GM23248 (cell line): ENCODE measurements at regions not wholly inside any gene's neighbourhood (a gene's known extent, or its start where the extent isn't known, plus 50 kb on each side); places are given as distances from the start of the nearest gene placed in this dataset.

Experiments
- DNase-seq: peaks from one replicate; pipeline ENCODE4 v3.0.0-alpha.2; 2015
- H2AFZ ChIP-seq: fragments of 200-600 bp; sonication (generic); 2 replicates; pipeline ENCODE4 v1.6.1; 2016; ENCODE audit warnings: antibody characterized with exemption
- H3F3A ChIP-seq: fragments of 200-600 bp; sonication (generic); 2 replicates; pipeline ENCODE4 v1.6.1; 2016; ENCODE audit warnings: mild to moderate bottlenecking, antibody characterized with exemption, mixed run types; ENCODE audit not compliant: insufficient read depth
- H3K27ac ChIP-seq: fragments of 200-600 bp; sonication (generic); 2 replicates; pipeline ENCODE4 v1.5.1; 2016; ENCODE audit warnings: mild to moderate bottlenecking
- H3K27me3 ChIP-seq: fragments of 200-600 bp; sonication (generic); replicated peaks from 2 replicates; pipeline ENCODE4 v1.6.1; 2016; ENCODE audit warnings: mild to moderate bottlenecking; ENCODE audit not compliant: insufficient read depth
- H3K36me3 ChIP-seq: fragments of 200-600 bp; sonication (generic); 2 replicates; pipeline ENCODE4 v1.6.1; 2016; ENCODE audit warnings: low read depth, mild to moderate bottlenecking
- H3K4me1 ChIP-seq: fragments of 200-600 bp; sonication (generic); 2 replicates; pipeline ENCODE4 v1.6.1; 2016; ENCODE audit warnings: mild to moderate bottlenecking; ENCODE audit not compliant: insufficient read depth
- H3K4me2 ChIP-seq: fragments of 200-600 bp; sonication (generic); one replicate; pipeline ENCODE4 v1.6.1; 2016; ENCODE audit warnings: mild to moderate bottlenecking; ENCODE audit not compliant: unreplicated experiment
- H3K4me3 ChIP-seq: fragments of 200-600 bp; sonication (generic); 2 replicates; pipeline ENCODE4 v1.5.1; 2016; ENCODE audit warnings: mild to moderate bottlenecking
- H3K79me2 ChIP-seq: fragments of 200-600 bp; sonication (generic); 2 replicates; pipeline ENCODE4 v1.6.1; 2016; ENCODE audit warnings: mild to moderate bottlenecking; ENCODE audit not compliant: insufficient read depth
- H3K9ac ChIP-seq: fragments of 200-600 bp; sonication (generic); 2 replicates; pipeline ENCODE4 v1.6.1; 2016; ENCODE audit warnings: mild to moderate bottlenecking
- H3K9me2 ChIP-seq: fragments of 200-600 bp; sonication (generic); 2 replicates; pipeline ENCODE4 v1.6.1; 2016; ENCODE audit warnings: mixed run types, mild to moderate bottlenecking, moderate library complexity; ENCODE audit not compliant: insufficient read depth
- H3K9me3 ChIP-seq: fragments of 200-600 bp; sonication (generic); one replicate; pipeline ENCODE4 v1.6.1; 2017; ENCODE audit warnings: low read depth
- H4K20me1 ChIP-seq: fragments of 200-600 bp; sonication (generic); 2 replicates; pipeline ENCODE4 v1.6.0; 2016; ENCODE audit not compliant: insufficient read depth
- EZH2 ChIP-seq: fragments of 200-600 bp; sonication (generic); IDR thresholded peaks from 2 replicates; pipeline ENCODE4 v1.6.1; 2018; ENCODE audit warnings: antibody characterized with exemption, mild to moderate bottlenecking; ENCODE audit not compliant: insufficient read depth, poor library complexity, severe bottlenecking
- EZH2phosphoT487 ChIP-seq: fragments of 200-600 bp; sonication (generic); IDR thresholded peaks from 2 replicates; pipeline ENCODE4 v1.6.1; 2018; ENCODE audit warnings: antibody characterized with exemption, moderate library complexity, mild to moderate bottlenecking, low read depth; ENCODE audit not compliant: insufficient read depth
- WGBS, 2 experiments: methylation state at CpG; one replicate each; pipeline ENCODE4 v1.1.6; 2015 to 2017; ENCODE audit warnings: low lambda C conversion rate in 2 of 2, low coverage in 1 of 2; ENCODE audit errors: missing lambda C conversion rate in 2 of 2; 5-methylcytosine and 5-hydroxymethylcytosine counted together
- in situ Hi-C: fragments of 300-500 bp; cut with MboI; formaldehyde crosslinking; loops from 2 replicates; pipeline ENCODE4 v1.15.0; 2020

GRCh38 chr18:40272630-40273231 is 1682.3 kb upstream of the PIK3C3 start:
- H3K36me3 ChIP-seq = no peaks in the 10 kb centered on the region
- 8 to 10% methylated on average over 4 of the region's 4 CpGs for WGBS, 2 experiments
- H3F3A ChIP-seq = no peaks in the 10 kb centered on the region
- no peaks in the 10 kb centered on the region for H3K27me3 ChIP-seq
- H4K20me1 ChIP-seq = no peaks in the 10 kb centered on the region
- H3K4me2 ChIP-seq = no peak overlapping the region
- in situ Hi-C loops = no loop called here
- TF ChIP-seq EZH2phosphoT487 = no peak
- TF ChIP-seq EZH2 = no peak
- H3K79me2 ChIP-seq = no peaks in the 10 kb centered on the region
- no peak overlapping the region for H3K9ac ChIP-seq
- no peak overlapping the region for H2AFZ ChIP-seq
- no peak for DNase-seq
- no peaks in the 10 kb centered on the region for H3K4me1 ChIP-seq
- no peak overlapping the region for H3K27ac ChIP-seq
- H3K9me3 ChIP-seq = no peaks in the 10 kb centered on the region
- no peak overlapping the region for H3K4me3 ChIP-seq
- no peaks in the 10 kb centered on the region for H3K9me2 ChIP-seq

- no peak overlapping the region for H3K4me3 ChIP-seq
- no peak for TF ChIP-seq EZH2phosphoT487
- no peak for TF ChIP-seq EZH2
- H3F3A ChIP-seq = no peaks in the 10 kb centered on the region
- no peaks in the 10 kb centered on the region for H3K36me3 ChIP-seq
- no peak for DNase-seq
- in situ Hi-C loops = no loop called here
- no peaks in the 10 kb centered on the region for H3K4me1 ChIP-seq
- no peaks in the 10 kb centered on the region for H4K20me1 ChIP-seq
- H3K79me2 ChIP-seq = no peaks in the 10 kb centered on the region
- WGBS, 2 experiments = 10 to 12% methylated on average over 6 of the region's 6 CpGs
- H3K9me3 ChIP-seq = no peaks in the 10 kb centered on the region
- H3K9ac ChIP-seq = no peak overlapping the region
- no peaks in the 10 kb centered on the region for H3K27me3 ChIP-seq
- no peak overlapping the region for H2AFZ ChIP-seq
- no peak overlapping the region for H3K4me2 ChIP-seq
- H3K27ac ChIP-seq = no peak overlapping the region
- H3K9me2 ChIP-seq = no peaks in the 10 kb centered on the region
Measured at GRCh38 chr18:40259115-40259835, 1695.8 kb upstream of the PIK3C3 start.

- Histone ChIP-seq H3K27me3 (no peaks in the 10 kb centered on the region), H3K79me2 (no peaks in the 10 kb centered on the region), H3K4me1 (no peaks in the 10 kb centered on the region), H3K9me2 (no peaks in the 10 kb centered on the region), H3K36me3 (no peaks in the 10 kb centered on the region), H3F3A (no peaks in the 10 kb centered on the region), H3K9ac (no peak overlapping the region), H2AFZ (no peak overlapping the region), H3K27ac (no peak overlapping the region), H3K9me3 (no peaks in the 10 kb centered on the region), H3K4me3 (no peak overlapping the region), H4K20me1 (no peaks in the 10 kb centered on the region), H3K4me2 (no peak overlapping the region)
- DNase-seq = no peak
- WGBS, 2 experiments = 10 to 17% methylated on average over 2 of the region's 2 CpGs
- TF ChIP-seq EZH2 (no peak), EZH2phosphoT487 (no peak)
- in situ Hi-C loops = no loop called here
Measured at GRCh38 chr18:40258311-40258710, 1696.7 kb upstream of the PIK3C3 start.

GRCh38 chr18:40250236-40250635 is 1704.8 kb upstream of the PIK3C3 start:
- no peaks in the 10 kb centered on the region for H3K9me3 ChIP-seq
- no peaks in the 10 kb centered on the region for H3F3A ChIP-seq
- WGBS, 2 experiments = 4 to 5% methylated on average over 1 of the region's 1 CpG
- no peak overlapping the region for H3K27ac ChIP-seq
- H3K9me2 ChIP-seq = no peaks in the 10 kb centered on the region
- no peak for DNase-seq
- no peaks in the 10 kb centered on the region for H3K36me3 ChIP-seq
- no peaks in the 10 kb centered on the region for H3K4me1 ChIP-seq
- H4K20me1 ChIP-seq = no peaks in the 10 kb centered on the region
- H3K4me3 ChIP-seq = no peak overlapping the region
- in situ Hi-C loops = no loop called here
- no peaks in the 10 kb centered on the region for H3K79me2 ChIP-seq
- no peak overlapping the region for H3K4me2 ChIP-seq
- no peak overlapping the region for H2AFZ ChIP-seq
- no peak overlapping the region for H3K9ac ChIP-seq
- H3K27me3 ChIP-seq = no peaks in the 10 kb centered on the region
- no peak for TF ChIP-seq EZH2
- no peak for TF ChIP-seq EZH2phosphoT487
